ENCODE measurements at regions not wholly inside any gene's neighbourhood (a gene's known extent, or its start where the extent isn't known, plus 50 kb on each side); places are given as distances from the start of the nearest gene placed in this dataset.

- Histone ChIP-seq H3K36me3 (ENCODE audit: control insufficient read depth in 2 of 2, extremely low read depth in 1 of 2, insufficient read depth in 2 of 2, low read length in 2 of 2) (no peaks in the 10 kb centered on the region), H3K27me3 (ENCODE audit: control insufficient read depth, extremely low read depth, insufficient read depth, low read length) (no peaks in the 10 kb centered on the region), H3K9me1 (ENCODE audit: control insufficient read depth, extremely low read depth, insufficient read depth, low read length) (no peaks in the 10 kb centered on the region), H3K4me1 (ENCODE audit: control insufficient read depth, extremely low read depth, insufficient read depth, low read length) (no peaks in the 10 kb centered on the region), H3K79me2 (ENCODE audit: control insufficient read depth, insufficient read depth, low read length) (no peaks in the 10 kb centered on the region), H3K9ac (ENCODE audit: control insufficient read depth, extremely low read depth, insufficient read depth, low read length) (no peak overlapping the region), H4K20me1 (ENCODE audit: control insufficient read depth, extremely low read depth, insufficient read depth, low read length) (no peaks in the 10 kb centered on the region), H3K9me3 (ENCODE audit: control insufficient read depth, low read depth, low read length) (no peaks in the 10 kb centered on the region), H3K27ac (ENCODE audit: control insufficient read depth, insufficient read depth, low read length) (no peak overlapping the region), H3K4me2 (ENCODE audit: control insufficient read depth, extremely low read depth, insufficient read depth, low read depth, low read length) (no peak overlapping the region), H2AFZ (ENCODE audit: control insufficient read depth, low read length) (no peak overlapping the region), H3K4me3 (ENCODE audit: control insufficient read depth in 2 of 3, extremely low read depth in 1 of 3, insufficient read depth in 2 of 3, low read depth in 1 of 3, low read length in 3 of 3) (no peak overlapping the region)
- FAIRE-seq (no peak), DNase-seq (ENCODE audit: low read depth, low spot score) (no peak)
- TF ChIP-seq EZH2 (IDR thresholded peaks at IDR 0.05; ENCODE audit: low read length) = no peak
- TF ChIP-seq, protein P1, sequence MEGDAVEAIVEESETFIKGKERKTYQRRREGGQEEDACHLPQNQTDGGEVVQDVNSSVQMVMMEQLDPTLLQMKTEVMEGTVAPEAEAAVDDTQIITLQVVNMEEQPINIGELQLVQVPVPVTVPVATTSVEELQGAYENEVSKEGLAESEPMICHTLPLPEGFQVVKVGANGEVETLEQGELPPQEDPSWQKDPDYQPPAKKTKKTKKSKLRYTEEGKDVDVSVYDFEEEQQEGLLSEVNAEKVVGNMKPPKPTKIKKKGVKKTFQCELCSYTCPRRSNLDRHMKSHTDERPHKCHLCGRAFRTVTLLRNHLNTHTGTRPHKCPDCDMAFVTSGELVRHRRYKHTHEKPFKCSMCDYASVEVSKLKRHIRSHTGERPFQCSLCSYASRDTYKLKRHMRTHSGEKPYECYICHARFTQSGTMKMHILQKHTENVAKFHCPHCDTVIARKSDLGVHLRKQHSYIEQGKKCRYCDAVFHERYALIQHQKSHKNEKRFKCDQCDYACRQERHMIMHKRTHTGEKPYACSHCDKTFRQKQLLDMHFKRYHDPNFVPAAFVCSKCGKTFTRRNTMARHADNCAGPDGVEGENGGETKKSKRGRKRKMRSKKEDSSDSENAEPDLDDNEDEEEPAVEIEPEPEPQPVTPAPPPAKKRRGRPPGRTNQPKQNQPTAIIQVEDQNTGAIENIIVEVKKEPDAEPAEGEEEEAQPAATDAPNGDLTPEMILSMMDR (optimal IDR thresholded peaks at IDR 0.05 in 1 of 3, IDR thresholded peaks at IDR 0.05 in 1 of 3, conservative IDR thresholded peaks at IDR 0.05 in 1 of 3; ENCODE audit: extremely low read depth in 1 of 3, insufficient read depth in 2 of 3, low read length in 3 of 3) = no peak
- dilution Hi-C loops (cut with MboI; ENCODE audit: extremely low pct_ligation_motif_present, low sequenced_read_pairs) = no loop called here
Measured at GRCh38 chr21:14836950-14837349, 227.8 kb downstream of the NRIP1 start.

GRCh38 chr21:14833666-14834351, 231.0 kb downstream of the NRIP1 start:
- Histone ChIP-seq H3K9me1 (ENCODE audit: control insufficient read depth, extremely low read depth, insufficient read depth, low read length) (no peaks in the 10 kb centered on the region), H3K9me3 (ENCODE audit: control insufficient read depth, low read depth, low read length) (no peaks in the 10 kb centered on the region), H3K27me3 (ENCODE audit: control insufficient read depth, extremely low read depth, insufficient read depth, low read length) (no peaks in the 10 kb centered on the region), H3K4me1 (ENCODE audit: control insufficient read depth, extremely low read depth, insufficient read depth, low read length) (no peaks in the 10 kb centered on the region), H3K4me3 (ENCODE audit: control insufficient read depth in 2 of 3, extremely low read depth in 1 of 3, insufficient read depth in 2 of 3, low read depth in 1 of 3, low read length in 3 of 3) (no peak overlapping the region), H3K79me2 (ENCODE audit: control insufficient read depth, insufficient read depth, low read length) (no peaks in the 10 kb centered on the region), H3K36me3 (ENCODE audit: control insufficient read depth in 2 of 2, extremely low read depth in 1 of 2, insufficient read depth in 2 of 2, low read length in 2 of 2) (no peaks in the 10 kb centered on the region), H3K9ac (ENCODE audit: control insufficient read depth, extremely low read depth, insufficient read depth, low read length) (no peak overlapping the region), H2AFZ (ENCODE audit: control insufficient read depth, low read length) (no peak overlapping the region), H4K20me1 (ENCODE audit: control insufficient read depth, extremely low read depth, insufficient read depth, low read length) (no peaks in the 10 kb centered on the region), H3K27ac (ENCODE audit: control insufficient read depth, insufficient read depth, low read length) (no peak overlapping the region), H3K4me2 (ENCODE audit: control insufficient read depth, extremely low read depth, insufficient read depth, low read depth, low read length) (no peak overlapping the region)
- no peak for DNase-seq (ENCODE audit: low read depth, low spot score)
- no peak for FAIRE-seq
- dilution Hi-C loops (cut with MboI; ENCODE audit: extremely low pct_ligation_motif_present, low sequenced_read_pairs) = no loop called here
- TF ChIP-seq, protein P1 (optimal IDR thresholded peaks at IDR 0.05 in 1 of 3, IDR thresholded peaks at IDR 0.05 in 1 of 3, conservative IDR thresholded peaks at IDR 0.05 in 1 of 3; ENCODE audit: extremely low read depth in 1 of 3, insufficient read depth in 2 of 3, low read length in 3 of 3) = no peak
- no peak for TF ChIP-seq EZH2 (IDR thresholded peaks at IDR 0.05; ENCODE audit: low read length)
